WI38 (cell line): ENCODE measurements at regions not wholly inside any gene's neighbourhood (a gene's known extent, or its start where the extent isn't known, plus 50 kb on each side); places are given as distances from the start of the nearest gene placed in this dataset.

ENCODE experiments used
- H3K4me3 ChIP-seq: 2 replicates; pipeline ENCODE4 v1.5.1; 2011; ENCODE audit warnings: low read depth, mild to moderate bottlenecking, control low read depth, low read length
- TF ChIP-seq, protein P1 (sequence below): IDR thresholded peaks from 2 replicates; pipeline ENCODE4 v1.5.1; 2012; ENCODE audit warnings: low read depth, mild to moderate bottlenecking, control low read depth, low read length

DNA sequence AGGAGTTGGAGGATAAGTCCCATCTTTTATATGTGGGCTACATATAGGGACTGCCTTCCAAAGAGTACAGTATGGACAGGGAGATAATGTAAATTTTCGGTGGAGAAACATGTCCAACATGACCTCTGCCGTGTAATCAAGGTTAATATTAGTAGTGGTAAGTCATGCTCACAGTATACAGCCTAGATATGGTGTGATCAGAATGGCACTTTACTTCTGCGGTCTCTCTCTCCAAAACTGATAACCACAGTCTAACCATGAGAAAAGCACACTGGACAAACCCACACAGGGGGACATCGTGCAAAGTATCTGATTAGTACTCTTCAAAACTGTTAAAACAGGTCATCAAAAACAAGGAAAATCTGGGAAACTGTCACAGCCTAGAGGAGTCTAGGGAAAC lies 66.6 kb upstream of the PLCL2 start:
- TF ChIP-seq, protein P1, sequence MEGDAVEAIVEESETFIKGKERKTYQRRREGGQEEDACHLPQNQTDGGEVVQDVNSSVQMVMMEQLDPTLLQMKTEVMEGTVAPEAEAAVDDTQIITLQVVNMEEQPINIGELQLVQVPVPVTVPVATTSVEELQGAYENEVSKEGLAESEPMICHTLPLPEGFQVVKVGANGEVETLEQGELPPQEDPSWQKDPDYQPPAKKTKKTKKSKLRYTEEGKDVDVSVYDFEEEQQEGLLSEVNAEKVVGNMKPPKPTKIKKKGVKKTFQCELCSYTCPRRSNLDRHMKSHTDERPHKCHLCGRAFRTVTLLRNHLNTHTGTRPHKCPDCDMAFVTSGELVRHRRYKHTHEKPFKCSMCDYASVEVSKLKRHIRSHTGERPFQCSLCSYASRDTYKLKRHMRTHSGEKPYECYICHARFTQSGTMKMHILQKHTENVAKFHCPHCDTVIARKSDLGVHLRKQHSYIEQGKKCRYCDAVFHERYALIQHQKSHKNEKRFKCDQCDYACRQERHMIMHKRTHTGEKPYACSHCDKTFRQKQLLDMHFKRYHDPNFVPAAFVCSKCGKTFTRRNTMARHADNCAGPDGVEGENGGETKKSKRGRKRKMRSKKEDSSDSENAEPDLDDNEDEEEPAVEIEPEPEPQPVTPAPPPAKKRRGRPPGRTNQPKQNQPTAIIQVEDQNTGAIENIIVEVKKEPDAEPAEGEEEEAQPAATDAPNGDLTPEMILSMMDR = no peak

DNA sequence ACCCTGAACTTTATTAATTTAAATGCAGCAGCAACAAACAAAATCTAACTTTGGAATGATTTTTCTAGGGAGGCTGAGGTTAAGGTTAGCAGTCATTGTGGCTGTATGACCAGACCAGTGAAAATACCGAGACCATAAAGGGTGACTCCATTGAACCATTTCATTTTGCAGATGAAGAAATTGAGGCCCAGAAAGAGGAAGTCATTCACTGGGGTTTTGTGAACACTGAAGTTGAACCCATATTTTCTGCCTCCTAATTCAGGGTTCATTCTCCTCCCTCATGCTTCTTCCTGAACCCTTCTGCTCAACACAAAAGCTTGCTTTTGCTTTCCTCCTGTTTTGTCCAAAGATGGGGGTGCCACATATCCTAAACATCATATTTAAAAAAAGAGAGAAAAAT lies 65.8 kb upstream of the PLCL2 start:
- H3K4me3 ChIP-seq = no peak overlapping the region
- TF ChIP-seq, protein P1 = no peak

More for the DNA sequence above, 66.6 kb upstream of the PLCL2 start:
- no peak overlapping the region for H3K4me3 ChIP-seq

DNA sequence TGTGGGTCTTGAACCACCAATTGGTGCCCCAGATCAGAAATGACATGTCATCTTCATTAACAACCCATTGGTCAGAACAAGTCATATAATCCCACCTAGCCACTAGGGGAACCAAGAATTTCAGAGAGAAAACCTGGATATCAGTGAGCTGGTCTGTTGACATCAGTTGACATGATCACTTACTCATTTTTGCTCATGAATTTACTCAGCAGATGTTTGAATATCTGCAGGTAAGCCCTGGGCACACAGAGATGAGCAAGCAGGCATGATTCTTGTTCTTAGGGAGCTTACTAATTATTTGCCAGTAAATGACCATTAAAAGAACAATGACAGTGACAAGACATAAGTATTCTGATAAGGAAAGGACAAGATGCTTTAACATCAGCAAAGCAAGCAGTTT lies 64.3 kb upstream of the PLCL2 start:
- TF ChIP-seq, protein P1 = no peak
- H3K4me3 ChIP-seq = no peak overlapping the region

DNA sequence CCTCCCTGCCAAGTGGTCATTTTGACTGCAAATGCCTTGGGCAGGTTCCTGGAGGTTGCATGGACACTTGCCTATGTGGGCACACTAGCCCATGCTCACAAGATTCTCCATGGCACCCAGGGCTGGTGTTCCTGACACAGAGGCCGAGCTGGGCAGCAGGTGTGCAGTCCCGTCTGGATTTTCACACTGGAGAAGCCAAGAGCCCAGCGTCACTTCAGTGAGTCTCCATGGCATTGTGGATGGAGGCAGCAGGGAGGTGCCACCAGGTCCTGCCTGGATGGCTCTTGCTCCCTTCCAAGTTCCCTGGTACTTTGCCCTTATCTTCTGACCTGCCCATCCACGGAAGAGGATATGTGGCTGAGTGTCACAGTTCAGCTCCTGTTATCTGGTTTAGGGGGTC lies 63.7 kb upstream of the PLCL2 start:
- H3K4me3 ChIP-seq = no peak overlapping the region
- TF ChIP-seq, protein P1 = no peak

DNA sequence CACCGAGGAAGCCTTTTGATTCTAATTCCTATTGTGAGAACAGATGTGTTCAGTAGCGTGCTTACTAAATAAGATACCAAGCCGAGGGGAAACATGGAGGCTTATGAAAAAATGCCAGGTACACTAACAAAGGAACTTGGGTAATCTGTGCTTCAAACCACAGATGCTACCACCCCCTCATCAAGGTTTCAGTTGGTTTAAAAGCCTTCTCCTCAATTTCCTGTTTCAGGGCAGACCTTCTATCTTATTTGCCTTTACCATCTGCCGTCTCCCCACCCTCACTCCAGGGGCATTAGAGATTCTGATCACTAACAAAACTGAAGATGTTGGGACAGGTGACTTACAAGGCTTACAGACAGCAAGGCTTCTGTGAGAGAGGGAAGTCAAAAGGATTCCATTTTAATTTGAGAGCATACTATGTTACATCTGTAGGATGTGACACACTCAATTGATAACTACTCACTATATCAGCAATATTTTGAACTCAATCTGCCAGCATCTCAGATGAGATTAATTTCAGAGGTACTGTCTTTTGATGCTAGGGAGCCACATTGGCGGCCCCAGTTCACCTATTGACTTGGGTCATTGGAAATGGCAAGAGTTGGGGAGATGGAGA lies 60.6 kb upstream of the PLCL2 start:
- H3K4me3 ChIP-seq = no peak overlapping the region
- TF ChIP-seq, protein P1 = no peak

DNA sequence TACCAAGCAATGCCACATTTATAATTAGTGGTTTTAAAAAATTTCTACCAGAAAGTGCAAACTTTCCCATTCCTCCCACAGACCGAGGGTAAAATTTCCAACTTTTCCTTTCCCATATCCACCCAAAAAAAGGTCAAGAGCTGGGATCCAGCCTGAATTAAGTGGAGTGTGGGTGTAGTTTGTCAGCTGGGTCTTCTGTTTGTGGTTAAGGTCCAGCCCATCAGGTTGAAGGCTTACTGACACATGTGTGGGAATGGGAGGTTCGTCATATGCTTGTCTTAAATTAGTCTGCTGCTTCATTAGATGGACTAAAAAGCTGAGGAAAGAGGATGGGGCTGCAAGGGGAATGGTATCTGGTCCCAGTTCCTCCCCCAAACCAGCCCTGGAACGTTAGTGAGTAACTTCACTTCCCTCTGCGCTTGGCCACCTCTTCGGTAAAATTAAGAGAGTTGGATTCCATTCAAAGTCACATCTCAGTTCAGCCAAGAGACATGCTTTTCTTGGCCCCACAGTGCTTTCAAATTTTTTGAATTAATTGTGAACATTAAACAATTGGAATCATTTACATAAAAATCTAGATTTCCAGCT lies 59.0 kb upstream of the PLCL2 start:
- TF ChIP-seq, protein P1 = no peak
- H3K4me3 ChIP-seq = no peak overlapping the region

DNA sequence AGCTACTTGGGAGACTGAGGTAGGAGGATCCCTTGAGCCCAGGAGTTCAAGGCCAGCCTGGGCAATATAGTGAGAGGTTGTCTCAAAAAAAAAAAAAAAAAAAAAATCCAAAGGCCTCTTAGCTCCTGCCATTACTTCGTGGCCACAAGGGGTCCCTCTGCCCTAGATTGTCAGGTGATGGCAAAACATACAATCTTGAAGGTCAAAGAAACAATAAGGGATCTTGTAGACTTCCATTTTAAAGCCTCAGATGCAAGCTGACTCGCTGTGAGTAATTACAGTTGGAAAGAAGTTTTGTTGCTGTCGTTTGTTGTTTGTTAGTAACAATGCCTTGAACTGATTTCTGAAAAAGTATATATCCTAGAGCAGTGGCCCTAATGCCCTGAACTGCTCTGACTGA lies 55.9 kb upstream of the PLCL2 start:
- TF ChIP-seq, protein P1 = no peak
- no peak overlapping the region for H3K4me3 ChIP-seq
